ENCODE measurements at regions not wholly inside any gene's neighbourhood (a gene's known extent, or its start where the extent isn't known, plus 50 kb on each side); places are given as distances from the start of the nearest gene placed in this dataset.

DNA sequence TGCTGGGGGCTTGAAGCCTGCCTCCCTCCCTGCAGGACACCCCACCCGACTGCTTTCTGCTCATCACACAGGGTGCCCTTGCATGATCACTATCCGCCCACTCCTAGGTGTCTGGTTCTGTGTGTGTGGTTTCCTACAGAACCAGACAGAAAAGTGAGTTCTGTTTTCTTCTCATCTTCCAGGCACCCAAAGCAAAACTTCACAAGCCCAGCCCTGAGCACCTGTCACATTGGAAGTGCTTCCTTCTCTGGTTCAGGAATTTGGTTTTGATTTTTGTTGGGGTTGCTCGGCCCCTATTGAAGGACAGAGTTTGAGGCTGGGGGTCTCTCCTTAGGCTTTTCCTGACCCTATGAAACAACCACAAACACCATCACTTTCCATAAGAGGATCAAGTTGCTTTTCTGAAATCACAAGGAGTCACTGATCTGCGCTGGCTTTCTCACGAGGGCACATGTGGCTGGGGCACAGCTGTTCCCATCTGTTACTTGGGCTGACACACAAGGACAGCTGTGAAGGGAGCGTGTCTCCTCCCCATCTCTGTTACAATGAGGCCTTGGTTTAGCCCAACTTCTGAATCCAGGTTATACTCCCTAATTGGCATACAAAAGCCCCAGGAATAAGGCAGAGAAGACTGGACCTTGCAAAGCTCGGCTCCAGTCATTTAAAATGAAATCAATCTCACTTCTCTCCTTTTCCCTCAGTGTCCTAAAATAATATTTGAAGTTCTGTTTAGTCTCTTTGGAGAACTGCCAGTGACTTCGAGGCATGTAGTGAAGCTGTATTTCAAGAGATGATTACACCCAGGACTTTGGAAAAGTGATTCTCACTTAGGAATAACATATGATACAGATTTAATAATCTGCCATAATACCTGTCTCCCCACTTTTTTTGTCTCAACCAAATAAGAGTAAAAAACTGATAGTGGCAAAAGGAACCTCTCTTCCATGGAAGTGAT is 213.1 kb upstream of the GAS1 start:
- Histone ChIP-seq H3K9me3 (ENCODE audit: low read depth, low read length) (no peaks in the 10 kb centered on the region), H3K36me3 (ENCODE audit: insufficient read depth, low read length) (no peaks in the 10 kb centered on the region), H3K79me2 (ENCODE audit: insufficient read depth, low read length) (no peaks in the 10 kb centered on the region), H2AFZ (ENCODE audit: low read length) (peak overlapping the region; percentile 41), H3K4me2 (ENCODE audit: insufficient read depth, low read length) (no peak overlapping the region), H3K4me3 (ENCODE audit: insufficient read depth, low read length) (no peak overlapping the region), H3K27me3 (ENCODE audit: insufficient read depth, low read length) (no peaks in the 10 kb centered on the region), H4K20me1 (ENCODE audit: insufficient read depth, low read length) (no peaks in the 10 kb centered on the region), H3K4me1 (ENCODE audit: insufficient read depth, low read length) (peaks cover 7% of the 10 kb centered on the region), H3K27ac (ENCODE audit: low read depth, low read length) (no peak overlapping the region)
- DNase-seq (ENCODE audit: insufficient read length, low spot score, missing footprints), result no peak
- TF ChIP-seq, protein P1, sequence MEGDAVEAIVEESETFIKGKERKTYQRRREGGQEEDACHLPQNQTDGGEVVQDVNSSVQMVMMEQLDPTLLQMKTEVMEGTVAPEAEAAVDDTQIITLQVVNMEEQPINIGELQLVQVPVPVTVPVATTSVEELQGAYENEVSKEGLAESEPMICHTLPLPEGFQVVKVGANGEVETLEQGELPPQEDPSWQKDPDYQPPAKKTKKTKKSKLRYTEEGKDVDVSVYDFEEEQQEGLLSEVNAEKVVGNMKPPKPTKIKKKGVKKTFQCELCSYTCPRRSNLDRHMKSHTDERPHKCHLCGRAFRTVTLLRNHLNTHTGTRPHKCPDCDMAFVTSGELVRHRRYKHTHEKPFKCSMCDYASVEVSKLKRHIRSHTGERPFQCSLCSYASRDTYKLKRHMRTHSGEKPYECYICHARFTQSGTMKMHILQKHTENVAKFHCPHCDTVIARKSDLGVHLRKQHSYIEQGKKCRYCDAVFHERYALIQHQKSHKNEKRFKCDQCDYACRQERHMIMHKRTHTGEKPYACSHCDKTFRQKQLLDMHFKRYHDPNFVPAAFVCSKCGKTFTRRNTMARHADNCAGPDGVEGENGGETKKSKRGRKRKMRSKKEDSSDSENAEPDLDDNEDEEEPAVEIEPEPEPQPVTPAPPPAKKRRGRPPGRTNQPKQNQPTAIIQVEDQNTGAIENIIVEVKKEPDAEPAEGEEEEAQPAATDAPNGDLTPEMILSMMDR (IDR thresholded peaks at IDR 0.05; ENCODE audit: extremely low read depth, low read depth, low read length), result no peak

DNA sequence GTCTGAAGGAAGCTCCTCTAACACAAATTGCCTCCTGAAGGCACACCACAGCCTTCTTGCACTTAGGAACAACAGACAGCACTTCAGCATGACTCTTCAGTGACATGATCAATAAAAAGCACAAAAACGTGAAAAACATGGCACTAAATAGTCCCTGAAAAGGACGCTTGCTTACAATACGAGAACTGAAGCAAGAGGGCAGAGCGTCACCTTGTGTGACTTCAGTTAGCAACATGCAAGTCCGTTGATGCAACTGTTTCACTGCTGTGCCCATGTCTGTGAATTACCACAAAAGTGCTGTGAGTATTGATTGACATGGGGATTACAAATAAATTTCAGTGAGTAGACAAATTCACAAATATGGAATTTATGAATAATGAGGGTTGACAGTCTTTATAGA is 219.9 kb upstream of the GAS1 start:
- Histone ChIP-seq H4K20me1 (ENCODE audit: insufficient read depth, low read length) (no peaks in the 10 kb centered on the region), H3K4me3 (ENCODE audit: insufficient read depth, low read length) (no peak overlapping the region), H3K4me1 (ENCODE audit: insufficient read depth, low read length) (peaks cover 9% of the 10 kb centered on the region), H3K27ac (ENCODE audit: low read depth, low read length) (peak overlapping the region; percentile 20), H2AFZ (ENCODE audit: low read length) (peak overlapping the region; percentile 36), H3K27me3 (ENCODE audit: insufficient read depth, low read length) (no peaks in the 10 kb centered on the region), H3K9me3 (ENCODE audit: low read depth, low read length) (no peaks in the 10 kb centered on the region), H3K79me2 (ENCODE audit: insufficient read depth, low read length) (no peaks in the 10 kb centered on the region), H3K4me2 (ENCODE audit: insufficient read depth, low read length) (no peak overlapping the region), H3K36me3 (ENCODE audit: insufficient read depth, low read length) (no peaks in the 10 kb centered on the region)
- DNase-seq (ENCODE audit: insufficient read length, low spot score, missing footprints), result no peak
- TF ChIP-seq, protein P1 (IDR thresholded peaks at IDR 0.05; ENCODE audit: extremely low read depth, low read depth, low read length), result no peak

DNA sequence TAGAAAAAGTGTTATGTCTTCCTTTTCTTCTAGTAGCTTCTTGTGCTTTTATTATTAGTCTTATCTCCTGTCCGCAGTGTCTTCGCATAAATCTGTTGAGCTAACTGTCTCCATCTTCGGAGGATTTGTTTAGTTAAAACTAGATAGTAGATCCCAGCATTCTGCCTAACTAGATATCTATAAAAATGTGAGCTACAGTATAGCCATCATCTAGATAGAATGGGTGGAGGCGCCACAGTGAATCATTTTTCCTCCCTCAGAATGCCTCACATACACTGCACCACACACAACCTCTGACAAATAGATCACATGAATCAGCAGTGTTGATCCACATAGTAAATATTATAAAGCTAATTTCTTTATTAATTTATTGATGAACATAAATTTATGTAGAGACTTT is 220.3 kb upstream of the GAS1 start:
- H3K36me3 ChIP-seq (ENCODE audit: insufficient read depth, low read length), result no peaks in the 10 kb centered on the region
- H3K4me2 ChIP-seq (ENCODE audit: insufficient read depth, low read length), result no peak overlapping the region
- no peaks in the 10 kb centered on the region for H4K20me1 ChIP-seq (ENCODE audit: insufficient read depth, low read length)
- H3K4me1 ChIP-seq (ENCODE audit: insufficient read depth, low read length), result peaks cover 9% of the 10 kb centered on the region
- peak overlapping the region; percentile 36 for H2AFZ ChIP-seq (ENCODE audit: low read length)
- DNase-seq (ENCODE audit: insufficient read length, low spot score, missing footprints), result peak; percentile 58
- H3K27me3 ChIP-seq (ENCODE audit: insufficient read depth, low read length), result no peaks in the 10 kb centered on the region
- TF ChIP-seq, protein P1 (IDR thresholded peaks at IDR 0.05; ENCODE audit: extremely low read depth, low read depth, low read length), result no peak
- H3K79me2 ChIP-seq (ENCODE audit: insufficient read depth, low read length), result no peaks in the 10 kb centered on the region
- H3K9me3 ChIP-seq (ENCODE audit: low read depth, low read length), result no peaks in the 10 kb centered on the region
- H3K27ac ChIP-seq (ENCODE audit: low read depth, low read length), result peak overlapping the region; percentile 20
- H3K4me3 ChIP-seq (ENCODE audit: insufficient read depth, low read length), result no peak overlapping the region

DNA sequence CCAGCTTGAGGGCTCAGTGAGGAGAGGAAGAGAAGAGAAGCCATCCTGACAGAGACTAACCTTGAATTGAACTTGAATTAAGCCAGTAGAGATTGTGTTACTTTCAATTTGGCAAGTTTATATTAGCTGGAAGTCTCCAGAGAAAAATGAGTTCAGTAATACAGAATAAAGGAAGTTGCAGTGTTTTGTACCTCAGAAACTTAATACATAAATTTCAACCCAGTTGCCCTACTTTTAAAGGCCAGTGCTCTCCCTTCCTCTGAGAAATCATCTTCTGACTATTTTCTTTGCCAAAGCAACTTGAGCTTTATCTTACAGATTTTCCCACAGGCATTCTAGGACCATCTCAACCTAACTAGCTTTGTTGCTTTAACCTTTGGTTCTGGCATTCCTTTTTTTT is 231.0 kb upstream of the GAS1 start:
- Histone ChIP-seq H3K36me3 (ENCODE audit: insufficient read depth, low read length) (no peaks in the 10 kb centered on the region), H3K79me2 (ENCODE audit: insufficient read depth, low read length) (no peaks in the 10 kb centered on the region), H4K20me1 (ENCODE audit: insufficient read depth, low read length) (no peaks in the 10 kb centered on the region), H3K27ac (ENCODE audit: low read depth, low read length) (no peak overlapping the region), H3K9me3 (ENCODE audit: low read depth, low read length) (no peaks in the 10 kb centered on the region), H3K4me3 (ENCODE audit: insufficient read depth, low read length) (no peak overlapping the region), H2AFZ (ENCODE audit: low read length) (no peak overlapping the region), H3K4me2 (ENCODE audit: insufficient read depth, low read length) (no peak overlapping the region), H3K4me1 (ENCODE audit: insufficient read depth, low read length) (no peaks in the 10 kb centered on the region), H3K27me3 (ENCODE audit: insufficient read depth, low read length) (no peaks in the 10 kb centered on the region)
- TF ChIP-seq, protein P1 (IDR thresholded peaks at IDR 0.05; ENCODE audit: extremely low read depth, low read depth, low read length), result no peak
- no peak for DNase-seq (ENCODE audit: insufficient read length, low spot score, missing footprints)

Data from osteoblast (primary cell).